Heart right ventricle (tissue), 16 donors: ENCODE measurements at regions not wholly inside any gene's neighbourhood (a gene's known extent, or its start where the extent isn't known, plus 50 kb on each side); places are given as distances from the start of the nearest gene placed in this dataset.

Source experiments
- ATAC-seq, 8 donors: fragments of 200-7000 bp; cut with Tn5 transposase; one replicate each; pipeline ENCODE4 v1.9.1; 2020; ENCODE audit warnings: mild to moderate bottlenecking in 8 of 8, moderate library complexity in 8 of 8, moderate number of reproducible peaks in 1 of 8
- DNase-seq, 2 donors: peaks; one replicate each; pipeline ENCODE4 v3.0.0-alpha.2; 2020
- H3K27ac ChIP-seq, 10 donors: fragments of 200-600 bp; sonication (generic) in 2 of 10; one replicate each; pipeline versions ENCODE4 v1.5.0 to v1.8.0; 2020 to 2022; ENCODE audit warnings: mild to moderate bottlenecking in 3 of 10
- H3K27me3 ChIP-seq, 7 donors: fragments of 200-600 bp; one replicate each; pipeline ENCODE4 v1.8.0; 2021 to 2022; ENCODE audit warnings: mild to moderate bottlenecking in 2 of 7
- H3K36me3 ChIP-seq, 9 donors: fragments of 200-600 bp; sonication (generic) in 1 of 9; one replicate each; pipeline versions ENCODE4 v1.5.0 to v1.8.0; 2020 to 2022; ENCODE audit warnings: mild to moderate bottlenecking in 2 of 9
- H3K4me1 ChIP-seq, 9 donors: fragments of 200-600 bp; sonication (generic) in 1 of 9; one replicate each; pipeline versions ENCODE4 v1.5.0 to v1.8.0; 2020 to 2022; ENCODE audit warnings: mild to moderate bottlenecking in 4 of 9
- H3K4me3 ChIP-seq, 10 donors: fragments of 200-600 bp; sonication (generic) in 2 of 10; one replicate each; pipeline versions ENCODE4 v1.5.0 to v1.8.0; 2020 to 2022; ENCODE audit warnings: mild to moderate bottlenecking in 7 of 10, moderate library complexity in 2 of 10
- H3K9me3 ChIP-seq, 11 donors: fragments of 200-600 bp in 10 of 11; sonication (generic) in 2 of 11; one replicate each; pipeline versions ENCODE4 v1.5.0 to v1.8.0; 2013 to 2022; ENCODE audit warnings: mild to moderate bottlenecking in 2 of 11, control low read depth in 1 of 11, moderate library complexity in 1 of 11
- CTCF ChIP-seq, 9 donors: fragments of 200-600 bp; sonication (generic) in 2 of 9; IDR thresholded peaks; one replicate each; pipeline versions ENCODE4 v1.5.0 to v1.8.0; 2021 to 2022; ENCODE audit warnings: antibody characterized with exemption in 9 of 9, mild to moderate bottlenecking in 5 of 9, moderate library complexity in 1 of 9
- WGBS, 2 donors: extraction: QIAGEN DNeasy Blood & Tissue Kit; methylation state at CpG; one replicate each; pipeline ENCODE4 v1.1.7; 2013; ENCODE audit warnings: inconsistent platforms in 1 of 2; 5-methylcytosine and 5-hydroxymethylcytosine counted together
- intact Hi-C, 10 donors: fragments of 100-400 bp; cut with DNase I; formaldehyde crosslinking; loops; one replicate each; pipeline versions ENCODE4 v1.11.1 to v1.14.2; 2022
- donor health status: Arrhythmogenic right ventricular cardiomyopathy.
- donor health status: ischemic (EF 13 %, LVEDD 7.1; RV severe dilation, severe dysfunction).
- donor health status: healthy with polysubstance abuse.
- donor health status: DM: no; HTN: yes; CAD: no.
- donor health status: DM: no; HTN: no; CAD: no.
- donor health status: ischemic (EF 25% LVEDD 6.9; RV normal size, moderate dysfunction).
- donor health status: ischemic (EF 25% LVEDD 5.7; RV mildly dilated, moderate dysfunction).
- donor health status: healthy.
- donor health status: DM: yes; HTN: yes; CAD: no.
- donor health status: Ischemic cardiomyopathy.
- donor health status: ischemic (EF 35%, LVEDD 5.7; RV mildly dilated, moderate dysfunction).
- donor health status: nonischemic (EF 11% LVEDD 7.7; RV severe dilation, severe dysfunction).
- donor health status: DM: yes; HTN: yes; CAD: no.
- donor health status: PGD.
- donor health status: ischemic (EF 29% LVEDD 5.4; RV normal size, mild dysfunction).
- donor health status: nonischemic (EF 23%, LVEDD 6.1; RV moderate dilation, normal function).

GRCh38 chr16:60059141-60059540 is 1325.0 kb upstream of the GOT2 start:
- H3K4me3 ChIP-seq: no peak overlapping the region
- ATAC-seq (no peak), DNase-seq (no peak)
- H3K36me3 ChIP-seq: no peaks in the 10 kb centered on the region
- intact Hi-C loops: no loop called here
- H3K27me3 ChIP-seq: no peaks in the 10 kb centered on the region
- H3K27ac ChIP-seq: no peak overlapping the region
- WGBS, 2 donors: 71 to 72% methylated on average over 1 of the region's 1 CpG
- TF ChIP-seq CTCF (IDR thresholded peaks at IDR 0.05): no peak
- H3K9me3 ChIP-seq: peaks cover 0 to 13% (median 0%) of the 10 kb centered on the region in 11 donors
- peaks cover 0 to 3% (median 0%) of the 10 kb centered on the region in 9 donors for H3K4me1 ChIP-seq

- intact Hi-C loops: no loop called here
- DNase-seq (no peak), ATAC-seq (no peak)
- Histone ChIP-seq H3K4me1 (no peaks in the 10 kb centered on the region), H3K4me3 (no peak overlapping the region), H3K9me3 (peaks cover 0 to 16% (median 0%) of the 10 kb centered on the region in 11 donors), H3K27ac (no peak overlapping the region), H3K27me3 (no peaks in the 10 kb centered on the region), H3K36me3 (no peaks in the 10 kb centered on the region)
- no peak for TF ChIP-seq CTCF (IDR thresholded peaks at IDR 0.05)
- 69 to 75% methylated on average over 1 of the region's 1 CpG for WGBS, 2 donors
Observed at GRCh38 chr16:60041671-60042070, 1307.6 kb upstream of the GOT2 start.

GRCh38 chr16:60031740-60032139 is 1297.6 kb upstream of the GOT2 start:
- intact Hi-C loops: no loop called here

GRCh38 chr16:60027351-60027750 is 1293.2 kb upstream of the GOT2 start:
- Histone ChIP-seq H3K4me1 (no peaks in the 10 kb centered on the region), H3K36me3 (no peaks in the 10 kb centered on the region), H3K27ac (no peak overlapping the region), H3K27me3 (no peaks in the 10 kb centered on the region), H3K9me3 (peaks cover 0 to 6% (median 0%) of the 10 kb centered on the region in 11 donors), H3K4me3 (no peak overlapping the region)
- intact Hi-C loops: no loop called here
- no peak for DNase-seq
- ATAC-seq: no peak
- no peak for TF ChIP-seq CTCF (IDR thresholded peaks at IDR 0.05)

More at GRCh38 chr16:60031740-60032139, 1297.6 kb upstream of the GOT2 start:
- peaks cover 0 to 33% (median 0%) of the 10 kb centered on the region in 11 donors for H3K9me3 ChIP-seq
- no peaks in the 10 kb centered on the region for H3K27me3 ChIP-seq
- H3K4me3 ChIP-seq: no peak overlapping the region
- DNase-seq (no peak), ATAC-seq (no peak)
- H3K4me1 ChIP-seq: no peaks in the 10 kb centered on the region
- WGBS, 2 donors: 82 to 89% methylated on average over 1 of the region's 1 CpG
- H3K27ac ChIP-seq: no peak overlapping the region
- H3K36me3 ChIP-seq: no peaks in the 10 kb centered on the region
- TF ChIP-seq CTCF (IDR thresholded peaks at IDR 0.05): no peak
